Effector CD8-positive, alpha-beta T cell (primary cell): ENCODE measurements at regions not wholly inside any gene's neighbourhood (a gene's known extent, or its start where the extent isn't known, plus 50 kb on each side); places are given as distances from the start of the nearest gene placed in this dataset.
"Not testable (repeated sequence)": the region's sequence is repeated elsewhere in the genome, so short reads cannot be mapped to it uniquely, and the experiment has no call there.

Experiments
- DNase-seq: peaks from one replicate; lab custom pipeline; 2025; lab: John Stamatoyannopoulos, UW

GRCh38 chr1:120614931-120615639 lies 108.7 kb upstream of the NBPF26 start:
- DNase-seq, result not testable (repeated sequence)

GRCh38 chr1:120617493-120617892 lies 106.3 kb upstream of the NBPF26 start:
- DNase-seq, result not testable (repeated sequence)

- not testable (repeated sequence) for DNase-seq
Observed at GRCh38 chr1:120619867-120620692, 103.7 kb upstream of the NBPF26 start.

GRCh38 chr1:120620693-120620969 lies 103.1 kb upstream of the NBPF26 start:
- not testable (repeated sequence) for DNase-seq

- not testable (repeated sequence) for DNase-seq
Observed at GRCh38 chr1:120621278-120621677, 102.5 kb upstream of the NBPF26 start.

- DNase-seq, result not testable (repeated sequence)
Observed at GRCh38 chr1:120623539-120623938, 100.2 kb upstream of the NBPF26 start.

- DNase-seq, result not testable (repeated sequence)
Observed at GRCh38 chr1:120624565-120625064, 99.1 kb upstream of the NBPF26 start.

- DNase-seq, result not testable (repeated sequence)
Observed at GRCh38 chr1:120629832-120630455, 93.8 kb upstream of the NBPF26 start.

GRCh38 chr1:120634816-120635806 lies 88.6 kb upstream of the NBPF26 start:
- DNase-seq, result not testable (repeated sequence)

GRCh38 chr1:120640261-120641013 lies 83.3 kb upstream of the NBPF26 start:
- not testable (repeated sequence) for DNase-seq

- DNase-seq, result not testable (repeated sequence)
Observed at GRCh38 chr1:120641014-120641302, 82.8 kb upstream of the NBPF26 start.

- DNase-seq, result not testable (repeated sequence)
Observed at GRCh38 chr1:120647182-120647581, 76.6 kb upstream of the NBPF26 start.

- not testable (repeated sequence) for DNase-seq
Observed at GRCh38 chr1:120648915-120649623, 74.7 kb upstream of the NBPF26 start.

- not testable (repeated sequence) for DNase-seq
Observed at GRCh38 chr1:120649730-120650129, 74.0 kb upstream of the NBPF26 start.

GRCh38 chr1:120654114-120654513 lies 69.6 kb upstream of the NBPF26 start:
- not testable (repeated sequence) for DNase-seq

- not testable (repeated sequence) for DNase-seq
Observed at GRCh38 chr1:120655394-120655793, 68.4 kb upstream of the NBPF26 start.

- not testable (repeated sequence) for DNase-seq
Observed at GRCh38 chr1:120656116-120656515, 67.6 kb upstream of the NBPF26 start.

- DNase-seq, result not testable (repeated sequence)
Observed at GRCh38 chr1:120657804-120658203, 65.9 kb upstream of the NBPF26 start.

GRCh38 chr1:120658622-120659021 lies 65.1 kb upstream of the NBPF26 start:
- DNase-seq, result not testable (repeated sequence)

- DNase-seq, result not testable (repeated sequence)
Observed at GRCh38 chr1:120659133-120659532, 64.6 kb upstream of the NBPF26 start.
